LNCaP clone FGC (cell line): ENCODE measurements at regions not wholly inside any gene's neighbourhood (a gene's known extent, or its start where the extent isn't known, plus 50 kb on each side); places are given as distances from the start of the nearest gene placed in this dataset.

Experiments used
- DNase-seq: peaks from one replicate; pipeline ENCODE4 v3.0.0-alpha.2; 2011; ENCODE audit warnings: low read depth
- H3K4me3 ChIP-seq: 2 replicates; pipeline ENCODE4 v1.5.1; 2011; ENCODE audit warnings: mild to moderate bottlenecking, low read depth, low read length, control low read depth
- CTCF ChIP-seq: IDR thresholded peaks from 2 replicates; pipeline ENCODE4 v1.5.1; 2012; ENCODE audit warnings: mild to moderate bottlenecking; ENCODE audit not compliant: control insufficient read depth, insufficient read depth; ENCODE audit errors: extremely low read depth

GRCh38 chr15:96554541-96554940 lies 224.0 kb downstream of the NR2F2 start:
- no peak for DNase-seq
- no peak for TF ChIP-seq CTCF
- H3K4me3 ChIP-seq, result no peak overlapping the region

- no peak for DNase-seq
- H3K4me3 ChIP-seq, result no peak overlapping the region
- TF ChIP-seq CTCF, result no peak
Measured at GRCh38 chr15:96559087-96559486, 228.6 kb downstream of the NR2F2 start.

DNA sequence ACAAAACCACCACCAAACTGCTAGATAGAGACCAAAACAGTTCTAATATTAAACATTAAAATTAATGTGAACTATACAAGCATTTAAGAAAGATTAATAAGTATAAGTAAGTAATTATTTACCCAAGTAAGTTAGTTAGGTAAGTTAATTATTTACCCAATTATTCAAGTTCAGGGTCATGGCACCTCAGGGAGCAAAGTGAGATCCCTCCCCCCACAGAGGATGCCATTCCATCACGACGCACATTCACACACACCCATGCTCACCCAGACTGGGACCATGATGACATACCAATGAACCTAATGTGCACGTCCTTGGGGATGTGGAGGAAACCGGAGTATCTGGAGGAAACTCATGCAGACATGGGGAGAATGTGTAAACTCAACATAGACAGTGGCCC lies 229.1 kb downstream of the NR2F2 start:
- DNase-seq, result no peak
- no peak for TF ChIP-seq CTCF
- no peak overlapping the region for H3K4me3 ChIP-seq

GRCh38 chr15:96560246-96560895 lies 229.9 kb downstream of the NR2F2 start:
- H3K4me3 ChIP-seq, result no peak overlapping the region
- DNase-seq, result no peak
- no peak for TF ChIP-seq CTCF

GRCh38 chr15:96561593-96561992 lies 231.1 kb downstream of the NR2F2 start:
- no peak for TF ChIP-seq CTCF
- DNase-seq, result no peak
- H3K4me3 ChIP-seq, result no peak overlapping the region

DNA sequence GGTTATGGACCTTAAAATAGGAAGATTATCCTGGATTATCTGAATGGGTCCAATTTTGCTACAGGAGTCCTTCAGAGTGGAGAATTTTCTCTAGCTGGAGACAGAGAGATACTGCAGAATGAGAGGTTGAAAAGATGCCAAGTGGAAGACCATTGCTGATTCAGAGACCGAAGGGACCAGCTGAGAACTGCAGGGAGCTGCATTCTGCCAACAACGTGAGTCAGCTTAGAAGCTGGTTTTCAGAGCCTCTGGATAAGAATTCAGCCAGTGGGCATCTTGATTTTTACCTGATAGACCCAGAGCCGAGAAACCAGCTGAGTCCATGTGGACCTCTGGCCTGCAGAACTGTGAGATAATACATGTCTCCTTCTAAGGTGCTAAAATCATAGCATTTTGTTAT lies 234.0 kb downstream of the NR2F2 start:
- no peak for DNase-seq
- TF ChIP-seq CTCF, result no peak
- no peak overlapping the region for H3K4me3 ChIP-seq

DNA sequence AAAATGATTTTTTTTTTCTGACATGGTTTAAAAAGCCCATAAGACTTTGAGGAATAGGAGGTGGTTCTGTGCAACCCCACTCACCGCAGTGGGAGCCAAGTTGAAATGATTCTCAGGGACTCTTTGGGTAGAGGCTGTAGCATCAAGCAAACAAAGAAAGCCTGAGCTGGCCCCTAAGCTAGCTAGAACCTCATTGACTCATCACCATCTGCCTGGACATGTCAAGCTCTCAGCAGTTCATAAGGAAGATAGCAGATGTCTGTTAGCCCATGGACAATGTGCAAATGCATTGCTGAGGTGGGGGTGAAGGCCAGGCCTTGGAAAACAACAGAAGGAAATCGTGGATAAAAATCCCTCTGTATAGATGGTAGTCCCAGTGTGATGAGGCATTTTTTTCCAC lies 234.8 kb downstream of the NR2F2 start:
- no peak for TF ChIP-seq CTCF

More for the DNA sequence above, 234.8 kb downstream of the NR2F2 start:
- no peak overlapping the region for H3K4me3 ChIP-seq
- no peak for DNase-seq
